ENCODE measurements at regions not wholly inside any gene's neighbourhood (a gene's known extent, or its start where the extent isn't known, plus 50 kb on each side); places are given as distances from the start of the nearest gene placed in this dataset.

- Histone ChIP-seq H3K36me3 (ENCODE audit: insufficient read depth) (no peaks in the 10 kb centered on the region), H3K4me3 (IDR thresholded peaks at IDR 0.05; ENCODE audit: insufficient read depth, low read depth, low read length) (no peak overlapping the region), H3K79me2 (ENCODE audit: insufficient read depth, low read depth) (no peaks in the 10 kb centered on the region), H4K20me1 (ENCODE audit: insufficient read depth) (no peaks in the 10 kb centered on the region), H3K4me1 (ENCODE audit: low read depth, poor library complexity, severe bottlenecking) (no peaks in the 10 kb centered on the region), H3K27ac (no peak overlapping the region), H3K4me2 (no peak overlapping the region), H3K27me3 (ENCODE audit: insufficient read depth, low read depth) (no peaks in the 10 kb centered on the region), H3K9ac (no peak overlapping the region), H2AFZ (ENCODE audit: low read depth) (no peak overlapping the region)
- TF ChIP-seq CTCF (conservative IDR thresholded peaks at IDR 0.05; ENCODE audit: low read depth, low read length): no peak
Measured at GRCh38 chr11:109148669-109149068, 273.3 kb upstream of the C11orf87 start.

GRCh38 chr11:109150581-109150980, 271.4 kb upstream of the C11orf87 start:
- no peaks in the 10 kb centered on the region for H3K27me3 ChIP-seq (ENCODE audit: insufficient read depth, low read depth)
- no peaks in the 10 kb centered on the region for H3K79me2 ChIP-seq (ENCODE audit: insufficient read depth, low read depth)
- H3K9ac ChIP-seq: no peak overlapping the region
- H3K4me2 ChIP-seq: no peak overlapping the region
- H2AFZ ChIP-seq (ENCODE audit: low read depth): no peak overlapping the region
- no peak for TF ChIP-seq CTCF (conservative IDR thresholded peaks at IDR 0.05; ENCODE audit: low read depth, low read length)
- H3K4me1 ChIP-seq (ENCODE audit: low read depth, poor library complexity, severe bottlenecking): peaks cover 11% of the 10 kb centered on the region
- no peak overlapping the region for H3K4me3 ChIP-seq (IDR thresholded peaks at IDR 0.05; ENCODE audit: insufficient read depth, low read depth, low read length)
- no peaks in the 10 kb centered on the region for H3K36me3 ChIP-seq (ENCODE audit: insufficient read depth)
- H4K20me1 ChIP-seq (ENCODE audit: insufficient read depth): no peaks in the 10 kb centered on the region
- H3K27ac ChIP-seq: no peak overlapping the region

- Histone ChIP-seq H2AFZ (ENCODE audit: low read depth) (no peak overlapping the region), H3K4me2 (no peak overlapping the region), H3K4me3 (IDR thresholded peaks at IDR 0.05; ENCODE audit: insufficient read depth, low read depth, low read length) (no peak overlapping the region), H4K20me1 (ENCODE audit: insufficient read depth) (no peaks in the 10 kb centered on the region), H3K27ac (no peak overlapping the region), H3K27me3 (ENCODE audit: insufficient read depth, low read depth) (no peaks in the 10 kb centered on the region), H3K9ac (no peak overlapping the region), H3K36me3 (ENCODE audit: insufficient read depth) (no peaks in the 10 kb centered on the region), H3K79me2 (ENCODE audit: insufficient read depth, low read depth) (no peaks in the 10 kb centered on the region), H3K4me1 (ENCODE audit: low read depth, poor library complexity, severe bottlenecking) (peaks cover 15% of the 10 kb centered on the region)
- TF ChIP-seq CTCF (conservative IDR thresholded peaks at IDR 0.05; ENCODE audit: low read depth, low read length): no peak
Measured at GRCh38 chr11:109153836-109154235, 268.2 kb upstream of the C11orf87 start.

GRCh38 chr11:109155291-109155690, 266.7 kb upstream of the C11orf87 start:
- H3K27me3 ChIP-seq (ENCODE audit: insufficient read depth, low read depth): no peaks in the 10 kb centered on the region
- no peaks in the 10 kb centered on the region for H4K20me1 ChIP-seq (ENCODE audit: insufficient read depth)
- peak overlapping the region; percentile 4; the same call in 1 of the 2 replicates for H3K4me2 ChIP-seq
- H2AFZ ChIP-seq (ENCODE audit: low read depth): peak overlapping the region; percentile 20; the same call in 1 of the 2 replicates
- no peak overlapping the region for H3K4me3 ChIP-seq (IDR thresholded peaks at IDR 0.05; ENCODE audit: insufficient read depth, low read depth, low read length)
- no peak overlapping the region for H3K27ac ChIP-seq
- no peaks in the 10 kb centered on the region for H3K79me2 ChIP-seq (ENCODE audit: insufficient read depth, low read depth)
- H3K36me3 ChIP-seq (ENCODE audit: insufficient read depth): no peaks in the 10 kb centered on the region
- peaks cover 15% of the 10 kb centered on the region for H3K4me1 ChIP-seq (ENCODE audit: low read depth, poor library complexity, severe bottlenecking)
- no peak for TF ChIP-seq CTCF (conservative IDR thresholded peaks at IDR 0.05; ENCODE audit: low read depth, low read length)
- H3K9ac ChIP-seq: no peak overlapping the region
